Activated effector memory CD4-positive, alpha-beta T cell treated with anti-CD3 and anti-CD28 coated beads, Interleukin-2, amount 50 U/mL, for 16 hours (primary cell): ENCODE measurements at regions not wholly inside any gene's neighbourhood (a gene's known extent, or its start where the extent isn't known, plus 50 kb on each side); places are given as distances from the start of the nearest gene placed in this dataset.

Experiments
- DNase-seq: peaks from one replicate; pipeline ENCODE4 v3.0.0-alpha.2; 2020

- DNase-seq: peak; percentile 62
These were observed 107.4 kb upstream of the USP9Y start for GRCh38 chrY:12593532-12594216.

- no peak for DNase-seq
These were observed 102.2 kb upstream of the USP9Y start for GRCh38 chrY:12598783-12599182.

DNA sequence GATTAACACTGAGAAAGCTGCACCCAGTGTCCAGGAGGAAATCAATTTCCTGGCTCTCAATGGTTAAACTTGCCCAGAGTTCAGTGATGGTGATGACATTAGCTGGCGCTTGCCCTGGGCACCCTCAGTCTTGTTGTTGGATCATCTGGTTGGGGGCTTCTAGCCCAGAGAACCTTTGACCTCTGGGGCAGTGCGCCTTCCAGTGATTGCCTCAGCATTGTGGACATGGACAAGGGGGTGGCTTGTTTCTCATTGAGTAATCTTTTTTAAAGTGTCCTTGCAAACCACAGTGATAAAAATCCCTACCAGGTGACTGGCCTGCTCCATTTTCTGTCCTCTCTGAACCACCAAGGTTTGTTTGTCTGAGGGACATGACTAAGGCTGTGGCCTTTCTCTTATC, 95.6 kb upstream of the USP9Y start:
- no peak for DNase-seq

DNA sequence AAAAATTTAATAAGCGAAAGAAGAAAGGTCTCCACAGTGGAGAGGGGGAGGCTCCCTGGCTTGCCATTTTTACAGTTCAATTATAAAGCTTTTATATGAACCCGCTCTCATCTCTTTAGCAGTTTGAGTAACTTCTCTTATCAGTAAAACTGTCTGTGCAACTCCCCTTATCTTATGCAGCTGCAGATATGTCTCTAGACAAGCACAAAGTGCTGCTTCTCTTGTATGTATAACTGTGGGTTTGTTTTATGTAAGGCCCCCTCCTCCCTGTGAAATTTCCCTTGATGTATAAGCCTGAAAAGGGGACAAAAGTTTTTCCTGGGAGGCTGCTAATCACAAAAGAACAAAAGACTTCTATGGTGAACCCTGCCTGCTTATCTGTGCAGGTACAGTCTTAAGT, 90.2 kb upstream of the USP9Y start:
- no peak for DNase-seq

DNA sequence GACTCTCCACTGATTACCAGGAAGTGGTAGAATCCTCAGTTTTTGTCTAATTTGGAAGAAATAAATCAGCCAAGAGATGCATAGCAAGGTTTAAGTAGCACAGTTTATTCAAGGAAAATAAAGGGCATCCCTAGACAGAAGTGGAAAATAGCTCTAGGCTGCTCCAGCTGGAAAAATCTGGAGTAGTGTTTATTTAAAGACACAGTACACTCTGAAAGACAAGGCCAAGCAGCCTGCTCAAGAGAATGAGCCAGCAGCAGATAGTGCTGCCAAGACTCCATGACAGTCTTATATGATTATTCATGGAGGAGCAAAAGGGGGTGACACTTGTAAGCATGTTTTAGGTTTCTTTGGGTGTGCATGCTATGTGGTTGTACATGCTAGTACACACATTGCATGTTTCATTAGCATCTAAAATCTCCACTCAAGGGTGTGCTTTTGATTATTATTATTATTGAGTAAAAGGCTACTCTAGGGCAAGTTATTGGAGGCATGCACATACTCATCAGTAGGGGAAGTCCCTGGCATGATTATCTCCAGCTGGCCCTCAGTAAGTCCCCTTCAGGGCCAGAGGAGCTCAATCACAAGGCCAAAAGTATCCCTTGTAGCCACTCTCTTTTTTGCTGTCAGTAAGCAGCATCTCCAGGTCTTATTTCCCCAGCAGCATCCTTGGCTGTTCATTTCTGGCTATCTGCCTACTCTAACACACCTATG, 85.1 kb upstream of the USP9Y start:
- no peak for DNase-seq

DNA sequence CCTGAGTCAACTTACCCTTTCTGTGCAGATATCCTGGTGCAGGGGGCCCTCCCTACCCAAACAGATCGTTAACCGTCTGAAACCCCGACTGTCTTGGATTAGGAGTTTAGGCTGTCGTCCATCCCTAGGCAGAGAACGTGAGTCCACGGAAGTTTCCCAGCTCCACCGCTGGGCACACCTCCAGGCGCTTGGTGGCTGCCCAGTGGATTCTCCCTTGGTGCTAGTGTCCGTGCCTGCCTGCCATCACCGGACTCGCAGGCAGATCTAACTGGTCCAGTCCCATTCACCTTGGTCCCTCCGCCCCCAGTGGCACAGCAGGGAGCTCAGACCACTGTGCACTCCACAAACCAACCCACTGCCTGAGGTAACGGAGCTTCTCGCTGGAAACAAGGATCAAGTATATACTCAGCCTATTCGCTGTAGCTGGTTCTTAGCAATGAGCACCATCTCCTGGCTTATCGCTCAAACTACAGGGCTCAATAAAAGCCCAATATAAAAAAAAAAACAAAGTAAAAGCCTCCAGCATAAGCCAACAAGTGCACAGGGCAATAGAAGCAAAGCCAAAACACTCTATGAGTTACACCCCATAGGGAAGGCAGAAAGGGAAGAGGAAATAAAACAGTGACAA, 79.5 kb upstream of the USP9Y start:
- DNase-seq: no peak

DNA sequence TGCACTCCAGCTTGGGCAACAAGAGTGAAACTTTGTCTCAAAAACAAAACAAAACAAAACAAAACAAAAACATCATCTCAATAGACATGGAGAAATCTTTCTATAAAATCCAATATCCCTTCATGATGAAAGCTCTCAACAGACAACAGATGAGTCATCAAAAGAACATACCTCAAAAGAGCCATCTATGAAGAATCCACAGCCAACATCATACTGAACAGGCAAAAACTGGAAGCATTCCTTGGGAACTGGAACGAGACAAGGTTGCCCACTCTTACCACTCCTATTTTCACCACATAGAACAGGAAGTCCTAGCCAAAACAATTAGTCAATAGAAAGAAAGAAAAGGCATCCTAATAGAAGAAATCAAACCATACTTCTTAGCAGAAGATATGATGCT, 77.8 kb upstream of the USP9Y start:
- no peak for DNase-seq

GRCh38 chrY:12642986-12643385, 58.0 kb upstream of the USP9Y start:
- no peak for DNase-seq

DNA sequence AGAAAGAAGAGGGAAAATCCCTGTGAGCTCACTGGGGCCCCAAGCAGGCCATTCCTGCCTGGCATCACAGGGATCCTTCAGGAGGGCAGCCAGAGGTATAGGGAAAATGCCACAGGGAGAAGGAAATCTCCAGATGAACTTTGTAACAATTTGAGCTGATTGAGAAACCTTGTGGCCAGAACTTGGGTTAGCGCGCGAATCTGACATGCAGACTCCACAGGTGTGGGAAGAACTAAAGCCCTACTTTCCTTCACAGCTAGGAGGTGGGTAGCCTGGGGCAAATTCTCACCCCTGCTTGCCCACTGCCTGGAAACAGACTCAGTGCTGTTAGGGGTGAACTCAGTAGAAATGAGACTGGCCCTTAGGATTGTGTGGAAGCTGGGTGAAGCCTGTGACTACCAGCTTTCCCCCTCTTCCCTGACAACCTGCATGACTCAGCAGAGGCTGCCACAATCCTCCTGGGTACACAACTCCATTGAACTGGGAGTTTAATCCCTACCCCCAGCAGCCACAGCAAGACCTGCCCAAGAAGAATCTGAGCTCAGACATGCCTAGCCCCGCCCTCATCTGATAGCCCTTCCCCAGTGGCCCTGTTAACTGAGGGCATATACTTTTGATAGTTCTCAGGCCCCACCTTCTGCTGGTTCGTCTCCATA, 57.2 kb upstream of the USP9Y start:
- no peak for DNase-seq

DNA sequence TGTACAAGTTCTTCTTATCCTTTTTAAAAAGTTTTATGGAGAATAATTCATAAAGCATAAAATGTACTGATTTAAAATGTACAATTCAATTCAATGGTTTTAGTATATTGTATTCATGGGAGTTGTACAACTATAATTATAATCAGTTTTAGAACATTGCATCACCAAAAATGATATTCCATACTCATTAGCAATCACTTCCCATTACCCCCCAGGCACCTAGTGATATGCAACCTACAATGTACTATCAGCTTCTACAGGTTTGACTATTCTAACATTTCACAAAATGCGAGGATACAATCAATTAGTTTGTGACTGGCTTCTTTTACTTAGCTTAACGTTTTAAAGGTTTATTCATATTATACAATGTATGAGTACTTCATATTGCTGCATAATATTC, 49.9 kb upstream of the USP9Y start:
- no peak for DNase-seq
